Fibroblast of the aortic adventitia (primary cell): ENCODE measurements at regions not wholly inside any gene's neighbourhood (a gene's known extent, or its start where the extent isn't known, plus 50 kb on each side); places are given as distances from the start of the nearest gene placed in this dataset.

Experiments used
- DNase-seq: peaks from one replicate; pipeline ENCODE4 v3.0.0-alpha.2; 2010; ENCODE audit warnings: low read depth
- H3K4me3 ChIP-seq: 2 replicates; pipeline ENCODE4 v1.5.1; 2011; ENCODE audit warnings: low read depth, mild to moderate bottlenecking, control low read depth, low read length, moderate library complexity
- TF ChIP-seq, protein P1 (sequence below): IDR thresholded peaks from 2 replicates; pipeline ENCODE4 v1.5.1; 2011; ENCODE audit warnings: mild to moderate bottlenecking, low read length, control low read depth, inconsistent platforms; ENCODE audit not compliant: insufficient read depth

DNA sequence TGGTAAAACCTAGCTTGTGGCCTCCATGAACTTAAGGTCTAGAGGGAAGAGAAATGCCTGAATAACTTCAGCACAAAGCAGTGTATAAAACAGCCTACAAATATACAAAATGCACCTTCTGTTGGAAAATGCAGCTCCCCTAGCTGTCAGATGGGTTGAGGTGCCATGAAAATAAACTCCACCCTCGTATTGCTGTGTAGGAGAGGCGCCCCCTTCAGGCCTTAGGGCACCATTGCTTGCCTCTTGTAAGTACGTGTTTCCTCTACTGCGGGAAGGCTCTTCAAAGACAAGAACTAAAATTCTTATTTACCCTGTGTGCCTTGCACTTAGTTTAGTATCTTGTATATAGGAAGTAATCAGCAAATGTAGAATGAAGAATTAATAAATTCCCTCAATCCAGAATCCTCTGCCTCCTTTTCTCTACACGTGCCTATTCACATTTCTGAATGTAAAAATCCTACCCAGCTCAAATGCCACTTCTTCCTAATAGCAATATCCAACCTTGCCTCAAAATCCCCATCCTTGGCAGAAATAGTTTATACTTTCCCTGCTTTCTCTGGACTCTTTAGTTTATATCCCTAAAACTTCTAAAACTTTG lies 393.7 kb upstream of the PDE4D start:
- H3K4me3 ChIP-seq, result no peak overlapping the region
- TF ChIP-seq, protein P1, sequence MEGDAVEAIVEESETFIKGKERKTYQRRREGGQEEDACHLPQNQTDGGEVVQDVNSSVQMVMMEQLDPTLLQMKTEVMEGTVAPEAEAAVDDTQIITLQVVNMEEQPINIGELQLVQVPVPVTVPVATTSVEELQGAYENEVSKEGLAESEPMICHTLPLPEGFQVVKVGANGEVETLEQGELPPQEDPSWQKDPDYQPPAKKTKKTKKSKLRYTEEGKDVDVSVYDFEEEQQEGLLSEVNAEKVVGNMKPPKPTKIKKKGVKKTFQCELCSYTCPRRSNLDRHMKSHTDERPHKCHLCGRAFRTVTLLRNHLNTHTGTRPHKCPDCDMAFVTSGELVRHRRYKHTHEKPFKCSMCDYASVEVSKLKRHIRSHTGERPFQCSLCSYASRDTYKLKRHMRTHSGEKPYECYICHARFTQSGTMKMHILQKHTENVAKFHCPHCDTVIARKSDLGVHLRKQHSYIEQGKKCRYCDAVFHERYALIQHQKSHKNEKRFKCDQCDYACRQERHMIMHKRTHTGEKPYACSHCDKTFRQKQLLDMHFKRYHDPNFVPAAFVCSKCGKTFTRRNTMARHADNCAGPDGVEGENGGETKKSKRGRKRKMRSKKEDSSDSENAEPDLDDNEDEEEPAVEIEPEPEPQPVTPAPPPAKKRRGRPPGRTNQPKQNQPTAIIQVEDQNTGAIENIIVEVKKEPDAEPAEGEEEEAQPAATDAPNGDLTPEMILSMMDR, result peak; percentile 51
- peak; percentile 35 for DNase-seq

DNA sequence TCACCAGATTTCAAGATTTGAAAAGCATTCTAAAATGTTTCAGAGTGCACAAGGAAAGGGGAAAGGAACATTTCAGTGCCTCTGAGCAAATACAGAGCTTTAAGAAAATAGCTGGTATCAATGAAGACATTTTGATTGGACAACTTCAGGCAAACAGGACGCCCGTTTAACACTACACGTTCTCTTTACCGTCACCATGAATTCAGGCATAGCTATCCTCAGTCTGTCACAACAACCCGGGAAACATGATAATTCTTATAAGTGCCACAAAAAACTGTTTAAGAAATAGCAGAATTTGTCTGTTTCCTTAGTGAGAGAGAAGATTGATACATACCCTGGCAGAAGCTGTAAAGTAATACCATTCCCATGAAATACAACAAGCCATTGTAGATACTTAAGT lies 392.4 kb upstream of the PDE4D start:
- H3K4me3 ChIP-seq, result no peak overlapping the region
- no peak for DNase-seq
- TF ChIP-seq, protein P1, result no peak

DNA sequence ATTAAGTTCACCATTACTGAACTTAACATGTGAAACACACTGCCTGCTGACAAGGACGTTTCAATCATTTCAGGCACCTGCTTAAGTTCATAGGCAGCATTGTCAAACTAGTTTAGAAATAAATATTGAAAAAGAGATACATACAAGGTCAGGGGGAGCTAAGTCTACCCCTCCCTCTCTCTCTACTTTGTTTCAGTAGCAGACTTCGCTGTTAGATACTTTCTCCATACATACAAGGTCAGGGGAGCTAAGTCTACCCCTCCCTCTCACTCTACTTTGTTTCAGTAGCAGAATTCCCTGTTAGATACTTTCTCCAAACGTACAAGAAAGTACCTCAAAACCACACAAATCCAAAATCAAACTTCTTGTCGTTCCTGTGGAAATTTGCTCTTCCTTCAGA lies 387.4 kb upstream of the PDE4D start:
- H3K4me3 ChIP-seq, result no peak overlapping the region
- TF ChIP-seq, protein P1, result no peak
- DNase-seq, result no peak

DNA sequence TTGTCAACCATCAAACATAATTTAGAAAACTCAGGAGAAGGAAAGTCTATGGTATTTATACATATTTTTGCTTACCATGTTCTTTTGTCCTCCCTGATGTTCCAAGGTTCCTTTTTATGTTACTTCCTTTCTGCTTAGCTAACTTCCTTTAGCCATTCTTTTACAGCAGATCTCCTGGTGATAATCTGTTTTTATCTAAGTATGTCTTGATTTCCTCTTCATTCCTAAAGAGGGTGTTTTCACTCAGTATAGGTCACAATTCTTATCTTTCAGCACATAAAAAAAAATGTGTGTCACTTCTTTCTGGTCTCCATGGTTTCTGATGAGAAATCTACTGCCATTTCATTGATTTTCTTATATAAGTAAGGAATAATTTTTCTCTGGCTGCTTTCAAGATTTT lies 384.4 kb upstream of the PDE4D start:
- TF ChIP-seq, protein P1, result no peak
- no peak for DNase-seq
- no peak overlapping the region for H3K4me3 ChIP-seq

DNA sequence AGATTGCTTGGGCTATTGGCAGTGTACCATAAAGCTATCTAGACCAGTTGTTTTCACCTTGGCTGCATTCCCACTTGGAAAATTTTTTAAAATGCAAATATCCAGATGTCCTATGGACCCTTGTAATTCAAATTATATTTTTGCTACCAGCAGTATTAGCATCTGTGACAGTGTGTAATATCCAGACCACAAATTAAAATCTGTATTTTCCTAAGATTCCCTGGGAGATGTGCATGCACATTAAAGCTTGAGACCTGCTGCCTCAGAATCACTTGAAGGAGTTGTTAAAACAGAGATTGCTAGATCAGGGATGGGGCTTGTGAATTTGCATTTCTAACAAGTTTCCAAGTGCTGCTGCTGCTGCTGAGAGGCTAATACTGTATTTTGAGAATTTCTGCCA lies 381.2 kb upstream of the PDE4D start:
- DNase-seq, result peak; percentile 1
- TF ChIP-seq, protein P1, result no peak
- H3K4me3 ChIP-seq, result no peak overlapping the region

DNA sequence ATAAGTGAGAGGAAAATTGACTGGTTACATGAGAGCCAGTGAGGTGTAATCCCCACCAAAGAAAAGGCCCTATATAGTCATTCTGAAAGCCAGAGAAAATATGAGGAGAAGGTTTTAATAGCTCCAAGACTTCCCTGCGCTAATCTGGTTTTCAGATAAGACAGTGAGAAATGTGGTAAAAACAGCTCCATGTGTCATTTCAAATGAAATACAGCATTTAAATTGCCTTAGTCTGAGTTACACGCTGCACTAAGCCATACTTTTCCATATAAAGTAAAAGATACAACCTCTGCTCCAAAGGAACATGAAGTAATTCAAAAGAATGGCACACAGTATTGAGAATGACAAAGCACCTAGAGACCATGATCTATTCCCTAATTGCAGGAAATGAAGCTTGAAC lies 378.0 kb upstream of the PDE4D start:
- TF ChIP-seq, protein P1, result no peak
- DNase-seq, result peak; percentile 2
- H3K4me3 ChIP-seq, result no peak overlapping the region

DNA sequence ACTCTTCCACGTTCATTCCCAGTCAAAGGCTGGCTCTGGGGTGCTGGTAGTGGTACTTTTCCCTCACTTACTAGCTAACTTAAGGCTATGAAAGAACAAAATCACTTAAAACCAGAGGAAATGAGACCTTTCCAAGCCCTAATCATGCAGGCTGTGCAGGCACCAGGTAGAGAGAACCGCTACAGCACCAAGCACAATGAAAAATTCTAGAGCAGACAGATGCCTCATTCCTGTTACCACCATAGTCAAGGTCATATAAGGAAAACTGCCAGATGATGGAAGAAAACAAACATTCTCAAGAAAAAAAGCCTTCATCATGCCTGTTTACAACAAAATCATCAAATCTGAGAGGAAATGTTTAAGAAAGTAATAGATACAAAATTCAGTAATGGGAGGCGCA lies 374.4 kb upstream of the PDE4D start:
- no peak for DNase-seq
- TF ChIP-seq, protein P1, result no peak
- H3K4me3 ChIP-seq, result no peak overlapping the region
